SKM-1 treated with dmso at 0.1 percent for 144 hours (cell line): ENCODE measurements at regions not wholly inside any gene's neighbourhood (a gene's known extent, or its start where the extent isn't known, plus 50 kb on each side); places are given as distances from the start of the nearest gene placed in this dataset.
"Not testable (repeated sequence)": the region's sequence is repeated elsewhere in the genome, so short reads cannot be mapped to it uniquely, and the experiment has no call there.

Source experiments
- DNase-seq: peaks from one replicate; lab custom pipeline; 2025; ENCODE audit not compliant: unreplicated experiment; lab: John Stamatoyannopoulos, UW

GRCh38 chr10:53230651-53231050 is 458.1 kb upstream of the MBL2 start:
- no peak for DNase-seq

GRCh38 chr10:53223851-53224250 is 451.3 kb upstream of the MBL2 start:
- DNase-seq, result no peak

- DNase-seq, result no peak
These were observed 450.2 kb upstream of the MBL2 start for GRCh38 chr10:53222806-53223205.

- no peak for DNase-seq
These were observed 437.5 kb upstream of the MBL2 start for GRCh38 chr10:53209944-53210611.

- no peak for DNase-seq
These were observed 411.1 kb upstream of the MBL2 start for GRCh38 chr10:53183733-53184132.

- DNase-seq, result no peak
These were observed 404.9 kb upstream of the MBL2 start for GRCh38 chr10:53177468-53177867.

- peak; percentile 51 for DNase-seq
These were observed 393.7 kb upstream of the MBL2 start for GRCh38 chr10:53166325-53166724.

GRCh38 chr10:53162856-53163255 is 390.3 kb upstream of the MBL2 start:
- no peak for DNase-seq

- no peak for DNase-seq
These were observed 388.6 kb upstream of the MBL2 start for GRCh38 chr10:53161231-53161630.

GRCh38 chr10:53155674-53156073 is 383.1 kb upstream of the MBL2 start:
- DNase-seq, result not testable (repeated sequence)

GRCh38 chr10:53153831-53154230 is 381.2 kb upstream of the MBL2 start:
- DNase-seq, result no peak

GRCh38 chr10:53140506-53140905 is 367.9 kb upstream of the MBL2 start:
- no peak for DNase-seq

GRCh38 chr10:53135897-53136253 is 363.3 kb upstream of the MBL2 start:
- DNase-seq, result no peak

GRCh38 chr10:53135213-53135896 is 362.8 kb upstream of the MBL2 start:
- no peak for DNase-seq

GRCh38 chr10:53134050-53134449 is 361.5 kb upstream of the MBL2 start:
- DNase-seq, result no peak

- DNase-seq, result no peak
These were observed 357.8 kb upstream of the MBL2 start for GRCh38 chr10:53130337-53130736.

- DNase-seq, result no peak
These were observed 355.1 kb upstream of the MBL2 start for GRCh38 chr10:53127686-53128085.

- no peak for DNase-seq
These were observed 350.7 kb upstream of the MBL2 start for GRCh38 chr10:53123311-53123710.

- DNase-seq, result peak; percentile 17
These were observed 349.7 kb upstream of the MBL2 start for GRCh38 chr10:53122281-53122680.

GRCh38 chr10:53115660-53116059 is 343.1 kb upstream of the MBL2 start:
- no peak for DNase-seq

- no peak for DNase-seq
These were observed 338.9 kb upstream of the MBL2 start for GRCh38 chr10:53111529-53111928.

GRCh38 chr10:53109320-53109719 is 336.7 kb upstream of the MBL2 start:
- DNase-seq, result no peak
